ENCODE measurements at regions not wholly inside any gene's neighbourhood (a gene's known extent, or its start where the extent isn't known, plus 50 kb on each side); places are given as distances from the start of the nearest gene placed in this dataset.
A peak's percentile ranks its signal among the peaks of the same experiment; 100 is the strongest.

DNA sequence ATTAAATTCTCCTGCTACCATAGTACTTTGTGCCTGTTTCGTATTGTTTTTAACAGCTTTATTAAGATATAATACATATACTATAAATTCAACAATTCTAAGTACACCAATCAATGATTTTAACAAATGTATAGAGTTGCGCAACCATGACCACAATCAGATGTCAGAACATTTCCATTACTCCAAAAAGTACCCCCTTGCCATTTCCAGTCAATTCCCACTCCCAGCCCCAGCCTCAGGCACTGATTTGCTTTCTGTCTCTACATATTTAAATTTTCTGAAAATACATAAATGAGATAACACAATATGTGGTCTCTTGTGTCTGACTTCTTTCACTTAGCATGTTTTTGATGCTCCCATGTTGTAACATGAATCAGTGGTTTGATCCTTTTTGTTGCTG is 193.9 kb downstream of the FIGN start:
- intact Hi-C loops (cut with DNase I) = no loop called here
- no peaks in the 10 kb centered on the region for H3K27me3 ChIP-seq (ENCODE audit: control insufficient read depth, insufficient read depth)
- H3K27ac ChIP-seq (ENCODE audit: low read length) = no peak overlapping the region
- no peaks in the 10 kb centered on the region for H3K4me1 ChIP-seq (ENCODE audit: control insufficient read depth, insufficient read depth, low read length)
- DNase-seq = no peak
- H3K4me3 ChIP-seq (ENCODE audit: low read length) = no peak overlapping the region
- H3K9me3 ChIP-seq (ENCODE audit: control insufficient read depth, low read length) = no peaks in the 10 kb centered on the region
- ATAC-seq = no peak
- WGBS = 97% methylated on average over 2 of the region's 2 CpGs

DNA sequence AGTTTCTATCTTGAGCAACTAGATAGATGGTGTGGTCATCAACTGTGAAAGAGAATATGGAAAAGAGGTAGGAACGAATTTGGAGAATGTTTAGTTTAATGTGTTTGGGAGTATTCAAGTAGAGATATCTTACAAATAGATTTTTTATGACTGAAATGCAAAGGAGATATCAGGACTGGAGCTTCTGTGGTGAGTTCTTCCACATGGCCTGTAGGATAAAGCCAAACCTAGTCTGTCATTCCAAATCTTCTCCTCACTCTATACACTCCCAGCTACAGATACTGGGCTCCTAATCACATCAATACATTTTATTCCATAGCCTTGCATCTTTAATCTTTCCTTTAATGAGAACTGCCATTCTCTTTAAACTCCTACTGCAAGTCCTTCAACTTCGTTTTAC is 194.3 kb downstream of the FIGN start:
- Histone ChIP-seq H3K27ac (ENCODE audit: low read length) (no peak overlapping the region), H3K4me3 (ENCODE audit: low read length) (no peak overlapping the region), H3K4me1 (ENCODE audit: control insufficient read depth, insufficient read depth, low read length) (no peaks in the 10 kb centered on the region), H3K9me3 (ENCODE audit: control insufficient read depth, low read length) (no peaks in the 10 kb centered on the region), H3K27me3 (ENCODE audit: control insufficient read depth, insufficient read depth) (no peaks in the 10 kb centered on the region)
- WGBS = 84% methylated on average over 2 of the region's 2 CpGs
- intact Hi-C loops (cut with DNase I) = no loop called here
- ATAC-seq = no peak
- no peak for DNase-seq

DNA sequence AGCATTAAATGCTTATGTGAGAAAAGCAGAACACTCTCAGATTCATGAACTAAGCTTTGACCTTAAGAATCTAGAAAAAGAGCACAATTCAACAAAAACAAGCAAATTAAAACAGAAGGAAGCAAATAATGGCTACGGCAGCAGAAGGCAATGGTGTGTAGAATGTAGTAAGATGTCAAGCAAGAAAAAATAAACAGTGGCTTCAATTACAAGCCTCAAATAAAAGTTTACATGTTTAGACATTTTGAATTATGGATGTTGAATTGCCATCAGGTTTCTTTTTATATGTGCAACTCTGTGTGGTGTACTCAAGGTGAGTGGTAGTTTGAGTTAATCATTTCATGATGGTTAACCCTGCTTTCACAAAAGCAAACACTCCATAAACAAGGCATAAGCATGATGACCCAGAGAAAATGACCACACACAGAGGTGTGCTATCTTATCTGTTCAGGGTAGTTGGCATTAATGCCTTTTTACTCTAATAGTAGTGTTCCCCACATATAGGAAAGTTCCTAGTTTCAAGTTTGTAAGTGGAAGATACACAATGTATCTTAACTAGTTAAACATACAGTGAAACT is 207.1 kb downstream of the FIGN start:
- 82% methylated on average over 1 of the region's 1 CpG for WGBS

DNA sequence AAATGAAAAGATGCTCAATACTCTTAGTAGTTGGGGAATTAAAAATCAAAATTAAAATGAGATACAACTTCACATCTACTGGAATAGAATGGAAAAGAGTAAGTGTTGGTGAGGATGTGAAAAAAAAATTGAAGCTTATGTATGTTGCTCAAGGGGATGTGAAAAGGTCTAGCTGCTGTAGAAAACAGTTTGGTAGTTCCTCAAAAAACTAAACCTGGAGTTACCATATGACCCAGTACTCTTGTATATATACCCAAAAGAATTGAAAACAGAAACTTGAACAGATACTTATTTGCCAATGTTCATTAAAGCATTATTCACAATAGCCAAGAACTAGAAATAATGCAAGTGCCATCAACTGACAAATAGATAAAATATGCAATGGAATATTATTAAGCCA is 208.4 kb downstream of the FIGN start:
- intact Hi-C loops (cut with DNase I) = no loop called here
- no peaks in the 10 kb centered on the region for H3K9me3 ChIP-seq (ENCODE audit: control insufficient read depth, low read length)
- no peaks in the 10 kb centered on the region for H3K4me1 ChIP-seq (ENCODE audit: control insufficient read depth, insufficient read depth, low read length)
- H3K27me3 ChIP-seq (ENCODE audit: control insufficient read depth, insufficient read depth) = no peaks in the 10 kb centered on the region
- ATAC-seq (no peak), DNase-seq (no peak)
- no peak overlapping the region for H3K4me3 ChIP-seq (ENCODE audit: low read length)
- no peak overlapping the region for H3K27ac ChIP-seq (ENCODE audit: low read length)

More for the DNA sequence above, 207.1 kb downstream of the FIGN start:
- Histone ChIP-seq H3K27ac (ENCODE audit: low read length) (no peak overlapping the region), H3K9me3 (ENCODE audit: control insufficient read depth, low read length) (no peaks in the 10 kb centered on the region), H3K27me3 (ENCODE audit: control insufficient read depth, insufficient read depth) (no peaks in the 10 kb centered on the region), H3K4me1 (ENCODE audit: control insufficient read depth, insufficient read depth, low read length) (no peaks in the 10 kb centered on the region), H3K4me3 (ENCODE audit: low read length) (no peak overlapping the region)
- intact Hi-C loops (cut with DNase I) = no loop called here
- ATAC-seq = no peak
- no peak for DNase-seq

DNA sequence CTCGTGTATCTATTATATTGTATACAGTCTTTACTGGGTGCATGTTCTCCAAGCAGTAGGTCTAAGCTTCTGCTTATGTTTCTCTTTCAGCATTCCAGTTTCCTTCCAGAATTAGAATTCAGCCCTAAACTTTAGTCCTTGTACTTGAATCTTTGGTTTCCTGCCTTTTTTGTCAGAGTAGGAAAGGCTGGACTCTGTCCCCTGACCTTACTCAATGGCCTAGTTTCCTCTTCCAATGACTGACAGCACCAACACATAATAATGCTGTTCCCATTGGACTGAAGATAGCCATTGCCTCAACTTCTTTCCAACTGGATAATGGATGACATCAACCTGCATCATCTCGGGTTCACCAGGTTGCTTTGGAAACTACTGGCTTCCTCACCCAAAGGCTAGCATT is 217.0 kb downstream of the FIGN start:
- WGBS = 63% methylated on average over 2 of the region's 2 CpGs
- no peaks in the 10 kb centered on the region for H3K4me1 ChIP-seq (ENCODE audit: control insufficient read depth, insufficient read depth, low read length)
- ATAC-seq (no peak), DNase-seq (no peak)
- no peak overlapping the region for H3K4me3 ChIP-seq (ENCODE audit: low read length)
- H3K27ac ChIP-seq (ENCODE audit: low read length) = no peak overlapping the region
- H3K9me3 ChIP-seq (ENCODE audit: control insufficient read depth, low read length) = no peaks in the 10 kb centered on the region
- intact Hi-C loops (cut with DNase I) = no loop called here
- H3K27me3 ChIP-seq (ENCODE audit: control insufficient read depth, insufficient read depth) = no peaks in the 10 kb centered on the region

DNA sequence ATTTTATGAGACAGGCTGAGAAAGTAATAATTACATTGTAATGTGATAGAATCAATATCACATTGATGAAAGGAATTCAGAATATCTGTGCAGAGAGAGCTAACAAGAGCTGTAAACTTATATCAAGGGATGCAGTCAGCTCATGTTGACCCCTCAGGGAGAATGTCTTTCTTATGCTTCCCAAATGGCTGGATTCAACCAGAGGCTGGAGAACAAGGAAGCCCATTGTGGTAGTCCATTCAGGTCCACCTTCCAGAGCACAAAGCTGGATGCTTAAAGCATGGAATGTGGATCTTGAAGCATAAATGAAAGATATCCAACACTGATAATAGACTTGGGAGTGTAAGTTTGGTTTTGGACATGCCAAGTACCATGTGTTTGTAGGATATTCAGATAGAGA is 220.0 kb downstream of the FIGN start:
- Histone ChIP-seq H3K4me3 (ENCODE audit: low read length) (no peak overlapping the region), H3K9me3 (ENCODE audit: control insufficient read depth, low read length) (no peaks in the 10 kb centered on the region), H3K27me3 (ENCODE audit: control insufficient read depth, insufficient read depth) (no peaks in the 10 kb centered on the region), H3K27ac (ENCODE audit: low read length) (no peak overlapping the region), H3K4me1 (ENCODE audit: control insufficient read depth, insufficient read depth, low read length) (no peaks in the 10 kb centered on the region)
- ATAC-seq (no peak), DNase-seq (no peak)
- intact Hi-C loops (cut with DNase I) = no loop called here

DNA sequence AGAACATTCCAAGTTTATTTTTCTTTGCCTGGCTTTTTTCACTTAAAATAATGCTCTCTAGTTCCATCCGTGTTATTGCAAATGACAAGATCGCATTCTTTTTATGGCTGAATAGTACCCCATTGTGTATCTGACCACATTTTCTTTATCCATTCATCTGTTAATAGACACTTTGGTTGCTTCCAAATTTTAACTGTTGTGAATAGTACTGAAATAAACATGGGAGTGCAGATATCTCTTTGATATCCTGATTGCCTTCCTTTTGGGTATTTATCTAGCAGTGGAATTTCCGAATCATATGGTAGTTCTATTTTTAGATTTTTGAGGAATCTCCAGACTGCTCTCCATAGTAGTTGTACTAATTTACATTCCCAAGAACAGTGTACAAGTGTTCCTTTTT is 230.5 kb downstream of the FIGN start:
- no peaks in the 10 kb centered on the region for H3K9me3 ChIP-seq (ENCODE audit: control insufficient read depth, low read length)
- no peak overlapping the region for H3K4me3 ChIP-seq (ENCODE audit: low read length)
- DNase-seq = no peak
- ATAC-seq = no peak
- no peaks in the 10 kb centered on the region for H3K27me3 ChIP-seq (ENCODE audit: control insufficient read depth, insufficient read depth)
- WGBS = 40% methylated on average over 3 of the region's 3 CpGs
- H3K4me1 ChIP-seq (ENCODE audit: control insufficient read depth, insufficient read depth, low read length) = no peaks in the 10 kb centered on the region
- H3K27ac ChIP-seq (ENCODE audit: low read length) = no peak overlapping the region
- intact Hi-C loops (cut with DNase I) = no loop called here

DNA sequence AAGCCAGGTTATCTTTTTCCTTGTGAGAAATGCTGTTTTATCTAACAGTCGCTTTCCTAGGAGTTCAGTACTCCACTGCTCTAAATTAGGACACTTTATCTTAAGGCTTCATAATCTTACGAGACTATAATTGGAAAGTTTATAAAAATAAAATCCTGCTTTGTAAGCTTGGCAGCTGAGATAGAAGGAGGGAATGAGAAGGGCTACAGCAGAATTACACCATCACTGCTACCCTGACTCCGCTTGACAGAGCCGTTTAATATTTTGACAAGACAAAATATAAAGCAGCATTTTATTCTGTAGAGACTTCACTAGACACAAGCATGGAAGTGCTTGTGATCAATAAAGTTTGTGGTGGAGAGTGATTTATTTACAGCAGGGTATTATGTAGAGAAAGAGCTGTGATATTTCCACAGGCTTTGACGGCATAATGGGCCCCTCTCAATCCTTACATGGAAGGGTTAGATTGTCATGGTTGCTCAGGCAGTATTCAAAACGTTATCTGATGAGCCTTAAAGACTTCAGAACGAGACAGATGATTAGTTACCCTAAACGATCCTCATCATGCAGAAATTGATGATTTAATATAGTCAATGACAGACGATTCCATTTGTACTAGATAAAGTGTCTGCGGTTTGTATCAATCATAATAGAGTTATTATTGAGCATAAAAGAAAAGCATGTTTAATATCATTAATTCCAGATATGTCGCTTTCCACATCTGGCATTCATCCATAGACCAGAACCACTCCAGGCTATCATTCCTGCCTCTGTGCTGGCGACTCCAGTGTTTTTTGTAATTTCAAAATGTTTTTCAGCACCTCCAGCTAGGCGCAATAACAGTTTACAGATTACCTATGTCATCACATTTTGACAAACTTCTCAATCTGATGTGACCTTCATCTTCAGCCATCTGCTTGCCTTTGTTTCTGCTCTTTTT is 242.2 kb downstream of the FIGN start:
- Histone ChIP-seq H3K9me3 (ENCODE audit: control insufficient read depth, low read length) (no peaks in the 10 kb centered on the region), H3K4me3 (ENCODE audit: low read length) (no peak overlapping the region), H3K27ac (ENCODE audit: low read length) (no peak overlapping the region), H3K4me1 (ENCODE audit: control insufficient read depth, insufficient read depth, low read length) (peaks cover 1% of the 10 kb centered on the region), H3K27me3 (ENCODE audit: control insufficient read depth, insufficient read depth) (no peaks in the 10 kb centered on the region)
- peak; percentile 26 to 77 for ATAC-seq
- intact Hi-C loops (cut with DNase I) = no loop called here
- WGBS = 34% methylated on average over 13 of the region's 13 CpGs
- no peak for DNase-seq

DNA sequence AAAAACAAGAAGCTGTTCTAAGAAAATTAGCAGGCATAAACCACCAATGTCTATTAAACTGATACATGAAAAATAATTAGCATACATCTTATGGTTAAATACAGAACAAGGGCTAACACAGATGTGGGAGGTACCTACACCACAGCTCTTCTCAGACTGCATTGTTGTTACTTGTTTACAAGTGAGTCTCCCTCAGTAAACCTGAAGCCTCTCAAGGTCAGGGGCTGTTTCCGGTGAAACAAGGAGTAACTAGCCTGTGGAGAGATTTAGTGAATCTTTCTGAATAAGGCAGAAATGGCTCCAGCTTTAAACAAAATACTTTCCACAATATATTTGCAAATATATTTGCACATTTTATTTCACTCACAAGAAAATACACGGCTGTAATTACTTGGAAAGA is 244.0 kb downstream of the FIGN start:
- DNase-seq (no peak), ATAC-seq (no peak)
- WGBS = 80% methylated on average over 2 of the region's 2 CpGs
- Histone ChIP-seq H3K4me1 (ENCODE audit: control insufficient read depth, insufficient read depth, low read length) (peaks cover 1% of the 10 kb centered on the region), H3K9me3 (ENCODE audit: control insufficient read depth, low read length) (no peaks in the 10 kb centered on the region), H3K27me3 (ENCODE audit: control insufficient read depth, insufficient read depth) (no peaks in the 10 kb centered on the region), H3K4me3 (ENCODE audit: low read length) (no peak overlapping the region), H3K27ac (ENCODE audit: low read length) (no peak overlapping the region)
- intact Hi-C loops (cut with DNase I) = no loop called here

DNA sequence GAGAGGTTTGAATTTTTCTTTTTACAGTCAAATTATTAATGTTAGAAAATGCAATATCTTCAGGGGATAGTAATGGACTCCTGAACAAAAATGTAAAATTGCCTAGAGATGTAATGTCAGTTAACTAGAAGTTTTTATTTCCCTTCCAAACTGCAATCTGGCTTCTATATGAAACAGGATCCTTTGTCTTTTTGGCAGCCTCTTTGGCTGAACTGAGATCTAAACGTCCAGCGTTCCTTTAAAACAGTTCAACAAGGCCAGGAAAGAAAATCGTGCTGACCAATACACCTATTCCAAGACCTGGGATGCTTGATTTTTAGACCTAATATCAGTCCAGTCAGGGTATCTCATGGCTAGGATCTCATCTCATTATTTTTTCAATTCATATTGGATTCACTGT is 245.5 kb downstream of the FIGN start:
- DNase-seq (no peak), ATAC-seq (no peak)
- H3K4me1 ChIP-seq (ENCODE audit: control insufficient read depth, insufficient read depth, low read length) = peaks cover 1% of the 10 kb centered on the region
- no peak overlapping the region for H3K4me3 ChIP-seq (ENCODE audit: low read length)
- intact Hi-C loops (cut with DNase I) = no loop called here
- no peaks in the 10 kb centered on the region for H3K27me3 ChIP-seq (ENCODE audit: control insufficient read depth, insufficient read depth)
- H3K9me3 ChIP-seq (ENCODE audit: control insufficient read depth, low read length) = no peaks in the 10 kb centered on the region
- H3K27ac ChIP-seq (ENCODE audit: low read length) = no peak overlapping the region
- WGBS = 32% methylated on average over 3 of the region's 3 CpGs

DNA sequence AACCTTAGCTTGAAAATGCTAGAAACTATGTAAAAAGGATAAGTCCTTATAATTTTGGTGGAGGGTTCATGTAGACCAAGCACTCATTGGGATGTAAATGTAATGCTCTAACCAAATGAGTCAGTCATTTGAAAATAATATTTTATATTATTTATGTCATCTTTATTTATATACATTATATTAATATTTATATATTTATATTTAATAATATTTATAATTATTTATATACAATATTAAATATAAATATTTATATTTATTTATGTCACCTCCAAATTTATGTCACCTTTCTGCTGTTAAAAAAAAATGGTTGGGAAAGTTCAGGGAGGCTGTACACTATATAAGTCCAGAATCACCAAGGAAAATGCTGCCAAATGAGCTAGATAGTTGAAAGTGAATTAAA is 254.3 kb downstream of the FIGN start:
- ATAC-seq = no peak
- Histone ChIP-seq H3K9me3 (ENCODE audit: control insufficient read depth, low read length) (no peaks in the 10 kb centered on the region), H3K4me1 (ENCODE audit: control insufficient read depth, insufficient read depth, low read length) (no peaks in the 10 kb centered on the region), H3K4me3 (ENCODE audit: low read length) (no peak overlapping the region), H3K27ac (ENCODE audit: low read length) (no peak overlapping the region), H3K27me3 (ENCODE audit: control insufficient read depth, insufficient read depth) (no peaks in the 10 kb centered on the region)
- intact Hi-C loops (cut with DNase I) = no loop called here
- DNase-seq = no peak
